HG02623 (cell line): ENCODE measurements at regions not wholly inside any gene's neighbourhood (a gene's known extent, or its start where the extent isn't known, plus 50 kb on each side); places are given as distances from the start of the nearest gene placed in this dataset.

Experiments used
- ATAC-seq: cut with Tn5 transposase; IDR thresholded peaks from one replicate; pipeline ENCODE4 v1.9.1; 2021; ENCODE audit warnings: moderate library complexity; ENCODE audit not compliant: unreplicated experiment

DNA sequence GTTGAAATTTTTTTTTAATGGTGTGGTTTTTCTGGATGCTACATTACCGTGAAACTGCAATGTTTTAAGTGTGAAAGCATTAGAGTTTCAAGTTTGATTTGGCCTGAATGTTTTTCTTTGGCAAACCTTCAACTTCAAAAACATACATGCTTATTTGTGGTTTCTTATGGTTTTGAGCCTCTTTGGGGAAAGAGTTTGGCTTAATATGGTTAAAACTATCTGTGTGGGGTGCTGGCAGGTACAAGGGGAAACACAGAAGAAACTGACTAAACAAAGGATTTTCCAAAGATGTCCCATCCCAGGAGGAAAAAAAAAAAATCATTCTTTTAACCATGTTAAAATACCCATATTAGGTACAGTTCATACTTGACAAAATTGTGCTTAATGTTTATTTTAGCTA lies 121.1 kb downstream of the HGF start:
- ATAC-seq: no peak

GRCh38 chr7:81645435-81645834 lies 124.4 kb downstream of the HGF start:
- ATAC-seq: no peak

GRCh38 chr7:81641873-81642272 lies 128.0 kb downstream of the HGF start:
- no peak for ATAC-seq

- ATAC-seq: no peak
Observed at GRCh38 chr7:81638198-81638597, 131.6 kb downstream of the HGF start.

GRCh38 chr7:81637534-81637933 lies 132.3 kb downstream of the HGF start:
- ATAC-seq: no peak

DNA sequence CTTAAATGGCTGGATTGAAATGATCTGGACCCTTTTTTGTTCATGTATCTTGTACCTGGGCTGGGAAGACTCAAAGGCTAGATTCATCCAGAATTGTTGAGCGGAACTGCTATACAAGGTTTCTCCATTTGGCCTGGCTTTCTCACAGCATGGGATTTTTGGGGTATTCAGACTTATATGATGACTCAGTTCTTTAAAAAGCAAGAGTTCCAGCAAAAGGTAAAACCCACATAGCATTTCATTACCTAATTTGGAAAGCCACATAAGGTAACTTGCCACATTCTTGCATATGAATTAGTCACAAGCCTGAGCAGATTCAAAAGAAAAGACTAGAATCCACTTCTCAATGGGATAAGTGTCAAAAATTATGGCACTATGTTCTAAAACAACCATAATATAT lies 137.4 kb downstream of the HGF start:
- ATAC-seq: no peak

DNA sequence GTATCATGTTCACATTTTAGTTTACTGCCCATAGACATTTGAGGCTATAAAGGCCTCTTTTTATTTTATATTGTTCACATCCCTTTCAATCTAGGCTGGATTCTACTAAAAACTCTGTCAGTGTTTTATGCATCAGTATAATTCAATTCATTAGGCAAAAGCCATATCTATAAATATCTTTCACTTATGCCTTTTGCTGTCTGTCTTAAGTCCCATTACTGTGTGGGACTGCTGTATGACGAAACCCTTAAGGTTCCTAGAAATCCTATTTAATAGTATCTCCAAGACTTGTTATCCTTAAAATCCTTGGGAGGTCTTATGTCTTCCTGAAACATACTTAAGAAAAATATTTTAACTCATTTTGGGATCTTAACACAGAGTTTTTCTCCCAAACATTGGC lies 139.2 kb downstream of the HGF start:
- no peak for ATAC-seq

- ATAC-seq: no peak
Observed at GRCh38 chr7:81629702-81630101, 140.1 kb downstream of the HGF start.

DNA sequence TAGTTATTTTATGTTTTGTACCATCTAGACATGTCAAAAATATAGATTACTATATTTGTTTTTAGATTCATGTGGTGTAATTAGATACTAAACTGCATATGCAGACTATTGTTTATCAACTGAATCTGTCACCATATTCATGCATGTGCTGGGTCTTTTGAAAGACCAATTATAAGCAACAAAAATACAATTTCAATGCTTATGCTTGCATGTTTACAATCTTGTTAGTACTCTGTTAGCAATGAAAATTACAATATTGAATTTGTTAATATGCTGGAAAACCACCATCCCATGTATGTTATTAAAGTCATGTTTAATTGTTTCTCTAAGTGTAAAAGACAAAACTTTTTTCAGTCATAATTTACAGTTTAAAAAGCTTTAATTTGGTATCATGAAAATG lies 140.9 kb downstream of the HGF start:
- no peak for ATAC-seq

- ATAC-seq: no peak
Observed at GRCh38 chr7:81627536-81628287, 142.1 kb downstream of the HGF start.

DNA sequence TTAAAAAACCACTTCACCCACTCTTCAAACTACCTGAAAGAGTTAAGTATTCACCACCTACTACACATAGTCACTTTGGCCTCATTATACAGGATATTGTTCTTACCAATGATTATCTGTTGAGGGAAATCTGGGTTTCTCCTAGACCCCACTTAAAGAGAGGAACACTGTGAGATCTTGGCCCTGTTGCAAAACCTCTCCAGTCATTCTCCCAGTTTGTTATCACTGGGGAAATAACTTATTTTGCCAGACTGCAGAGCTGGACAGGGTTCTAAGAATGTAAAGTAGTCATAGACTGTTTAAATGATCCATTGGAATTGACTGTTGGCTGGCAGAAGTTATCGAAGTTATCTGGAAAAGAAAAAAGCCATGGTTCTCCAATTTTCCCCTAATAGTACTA lies 143.8 kb downstream of the HGF start:
- no peak for ATAC-seq

DNA sequence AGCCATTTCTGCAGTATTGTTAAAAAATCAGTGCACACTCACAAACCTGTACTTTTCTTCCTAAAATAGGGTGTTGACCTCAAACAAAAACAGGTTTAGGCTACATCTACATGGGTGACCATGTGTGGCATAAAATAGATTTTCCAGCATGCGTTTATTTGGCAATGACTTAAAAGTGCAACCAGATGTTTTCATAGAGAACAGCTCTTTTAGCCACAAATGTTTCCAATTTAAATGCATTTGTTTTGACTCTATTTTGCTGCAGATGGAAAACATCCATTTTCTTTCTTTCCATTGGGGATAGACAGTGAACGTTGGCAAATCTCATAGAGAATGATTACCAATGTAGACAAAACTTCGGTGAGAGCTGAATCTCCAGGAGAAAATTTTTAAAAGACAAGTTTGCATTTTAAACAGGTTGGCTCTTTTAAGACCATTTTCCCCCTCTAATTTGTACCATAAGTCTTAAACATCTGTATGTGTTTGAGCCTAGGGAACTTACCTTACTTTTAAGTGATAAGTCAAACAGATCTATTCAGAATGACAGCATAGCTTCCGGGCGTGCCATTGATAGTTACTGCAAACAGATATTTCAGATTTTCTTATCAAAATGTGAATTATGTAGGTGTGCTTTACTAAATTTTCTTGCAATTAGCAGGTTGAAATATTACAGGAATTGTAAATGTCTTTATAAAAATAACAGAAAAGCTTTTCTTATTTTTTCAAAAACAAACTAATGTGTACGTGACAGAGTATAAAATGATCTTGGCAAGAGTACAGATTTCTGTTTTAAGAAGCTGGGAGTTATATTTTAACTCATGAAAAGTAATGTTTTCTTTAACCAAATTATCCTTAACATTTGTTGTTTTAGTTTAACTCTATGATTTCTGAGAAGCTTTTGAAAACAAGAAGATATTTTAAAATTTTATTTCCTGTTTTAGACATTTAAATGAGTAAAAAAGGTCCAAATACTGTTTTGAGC lies 144.9 kb downstream of the HGF start:
- no peak for ATAC-seq

GRCh38 chr7:81624021-81624592 lies 145.7 kb downstream of the HGF start:
- ATAC-seq: no peak

GRCh38 chr7:81623251-81623855 lies 146.5 kb downstream of the HGF start:
- ATAC-seq: no peak

- ATAC-seq: no peak
Observed at GRCh38 chr7:81621893-81622292, 148.0 kb downstream of the HGF start.

GRCh38 chr7:81618396-81619014 lies 151.3 kb downstream of the HGF start:
- no peak for ATAC-seq

DNA sequence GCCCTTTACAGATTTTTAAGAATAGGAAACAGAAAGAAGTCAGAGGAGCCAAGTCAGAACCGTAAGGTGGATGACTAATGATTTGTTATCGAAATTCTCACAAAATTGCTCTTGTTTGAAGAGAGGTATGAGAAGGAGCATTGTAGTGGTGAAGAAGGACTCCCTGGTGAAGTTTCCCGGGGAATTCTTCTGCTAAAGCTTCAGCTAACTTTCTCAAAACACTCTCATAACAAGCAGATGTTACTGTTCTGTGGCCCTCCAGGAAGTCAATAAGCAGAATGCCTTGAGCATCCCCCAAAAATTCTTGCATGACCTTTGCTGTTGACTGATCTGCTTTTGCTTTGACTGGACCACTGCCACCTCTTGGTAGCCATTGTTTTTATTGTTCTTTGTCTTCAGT lies 152.9 kb downstream of the HGF start:
- ATAC-seq: peak; percentile 41

GRCh38 chr7:81611805-81612204 lies 158.0 kb downstream of the HGF start:
- ATAC-seq: no peak

- ATAC-seq: no peak
Observed at GRCh38 chr7:81611040-81611439, 158.8 kb downstream of the HGF start.

DNA sequence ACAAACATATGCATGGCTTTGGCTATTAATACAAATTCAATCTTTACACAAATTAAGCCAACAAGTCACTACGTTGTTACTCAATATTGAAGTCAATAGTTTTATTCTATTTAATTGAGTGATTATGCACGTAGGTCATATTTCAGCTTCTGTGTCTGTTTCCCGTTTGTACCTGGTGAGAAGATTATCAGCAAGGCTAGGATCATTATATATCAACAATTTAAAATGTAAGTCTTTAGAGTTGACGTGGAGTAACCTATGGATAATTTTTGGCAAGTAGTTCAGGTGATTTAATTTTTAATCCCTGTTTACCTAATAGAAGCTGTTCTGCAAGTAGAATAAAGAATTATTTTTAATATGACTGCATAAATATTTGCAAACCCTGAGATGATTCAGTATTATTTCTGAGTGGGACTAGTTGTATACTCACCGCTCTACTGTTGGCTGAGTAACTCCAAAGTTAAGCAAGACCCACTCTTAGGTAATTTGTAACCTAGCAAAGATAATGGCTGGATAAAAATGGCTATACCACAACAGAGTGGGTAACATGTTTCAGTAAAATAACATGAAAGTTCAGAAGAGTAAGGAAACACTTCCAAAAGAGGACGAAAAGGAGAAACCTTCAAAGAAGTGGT lies 161.0 kb downstream of the HGF start:
- no peak for ATAC-seq
